ENCODE measurements at regions not wholly inside any gene's neighbourhood (a gene's known extent, or its start where the extent isn't known, plus 50 kb on each side); places are given as distances from the start of the nearest gene placed in this dataset.

DNA sequence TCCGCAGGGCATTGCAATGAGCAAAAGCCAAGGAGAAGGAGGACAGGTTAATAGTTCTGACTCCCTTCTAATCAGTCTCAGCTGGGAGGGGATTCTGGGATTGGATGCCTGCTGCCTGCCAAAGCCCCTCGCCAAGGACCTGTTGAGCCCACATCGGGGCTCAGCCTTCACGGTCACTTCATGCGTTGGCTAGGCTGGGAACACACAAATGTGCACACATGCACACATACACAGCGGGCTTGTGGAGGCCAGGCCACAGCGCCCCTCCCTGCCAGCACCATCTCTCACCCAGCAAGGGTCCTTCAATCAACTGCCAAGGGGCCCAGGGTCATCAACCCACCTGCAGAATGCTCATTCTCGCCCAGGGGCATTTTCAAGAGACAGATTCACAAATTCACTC, 113.9 kb downstream of the C5orf15 start:
- no peak overlapping the region for H3K4me3 ChIP-seq
- no peak for DNase-seq
- no peaks in the 10 kb centered on the region for H3K4me1 ChIP-seq
- no peak for TF ChIP-seq POLR2A (IDR thresholded peaks at IDR 0.05)
- TF ChIP-seq, protein P1, sequence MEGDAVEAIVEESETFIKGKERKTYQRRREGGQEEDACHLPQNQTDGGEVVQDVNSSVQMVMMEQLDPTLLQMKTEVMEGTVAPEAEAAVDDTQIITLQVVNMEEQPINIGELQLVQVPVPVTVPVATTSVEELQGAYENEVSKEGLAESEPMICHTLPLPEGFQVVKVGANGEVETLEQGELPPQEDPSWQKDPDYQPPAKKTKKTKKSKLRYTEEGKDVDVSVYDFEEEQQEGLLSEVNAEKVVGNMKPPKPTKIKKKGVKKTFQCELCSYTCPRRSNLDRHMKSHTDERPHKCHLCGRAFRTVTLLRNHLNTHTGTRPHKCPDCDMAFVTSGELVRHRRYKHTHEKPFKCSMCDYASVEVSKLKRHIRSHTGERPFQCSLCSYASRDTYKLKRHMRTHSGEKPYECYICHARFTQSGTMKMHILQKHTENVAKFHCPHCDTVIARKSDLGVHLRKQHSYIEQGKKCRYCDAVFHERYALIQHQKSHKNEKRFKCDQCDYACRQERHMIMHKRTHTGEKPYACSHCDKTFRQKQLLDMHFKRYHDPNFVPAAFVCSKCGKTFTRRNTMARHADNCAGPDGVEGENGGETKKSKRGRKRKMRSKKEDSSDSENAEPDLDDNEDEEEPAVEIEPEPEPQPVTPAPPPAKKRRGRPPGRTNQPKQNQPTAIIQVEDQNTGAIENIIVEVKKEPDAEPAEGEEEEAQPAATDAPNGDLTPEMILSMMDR (IDR thresholded peaks at IDR 0.05): no peak
- intact Hi-C loops (cut with DNase I): no loop called here
- no peaks in the 10 kb centered on the region for H3K27me3 ChIP-seq
- ATAC-seq: no peak
- no peaks in the 10 kb centered on the region for H3K36me3 ChIP-seq
- no peaks in the 10 kb centered on the region for H3K9me3 ChIP-seq
- no peak overlapping the region for H3K27ac ChIP-seq
- 83% methylated on average over 1 of the region's 8 CpGs for WGBS (ENCODE audit: insufficient coverage, low coverage, low lambda C conversion rate, missing lambda C conversion rate)

DNA sequence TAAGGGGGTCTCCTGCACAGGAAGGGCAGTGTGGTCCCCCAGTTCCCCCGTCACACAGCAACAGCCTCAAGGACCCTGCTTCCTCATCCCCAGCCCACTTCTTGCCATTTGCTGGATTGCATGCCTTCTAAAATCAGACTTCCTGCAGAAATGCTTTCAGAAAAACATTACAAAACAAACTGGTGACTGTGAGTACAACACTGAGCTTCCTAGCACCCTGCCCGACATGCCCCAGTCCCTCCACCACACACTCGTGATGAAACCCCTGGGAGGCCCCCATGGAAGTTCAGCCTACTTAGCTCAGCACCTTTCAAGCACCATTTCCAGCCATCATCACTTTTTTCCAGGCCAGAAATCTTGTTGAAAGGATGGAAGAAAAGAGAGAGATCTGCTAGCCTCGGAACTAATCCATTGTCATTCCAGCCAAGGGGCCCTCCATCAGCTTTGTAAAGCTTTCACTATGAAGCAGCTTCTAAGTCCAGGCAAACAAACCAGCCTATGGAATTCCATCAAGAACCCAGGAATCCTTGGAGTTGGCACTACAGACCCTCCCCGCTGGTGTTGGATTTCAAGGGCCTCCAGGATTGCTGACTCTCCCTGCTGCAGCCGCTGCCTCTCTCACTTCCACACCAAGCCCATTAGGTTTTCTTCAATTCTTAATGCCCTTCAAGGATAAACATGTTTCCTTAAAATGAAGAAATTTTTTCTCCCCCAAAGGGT, 114.6 kb downstream of the C5orf15 start:
- Histone ChIP-seq H3K9me3 (no peaks in the 10 kb centered on the region), H3K4me3 (no peak overlapping the region), H3K27ac (no peak overlapping the region), H3K4me1 (no peaks in the 10 kb centered on the region), H3K36me3 (no peaks in the 10 kb centered on the region), H3K27me3 (no peaks in the 10 kb centered on the region)
- WGBS (ENCODE audit: insufficient coverage, low coverage, low lambda C conversion rate, missing lambda C conversion rate): 47% methylated on average over 6 of the region's 6 CpGs
- DNase-seq (no peak), ATAC-seq (no peak)
- intact Hi-C loops (cut with DNase I): no loop called here
- no peak for TF ChIP-seq POLR2A (IDR thresholded peaks at IDR 0.05)
- TF ChIP-seq, protein P1 (IDR thresholded peaks at IDR 0.05): no peak

DNA sequence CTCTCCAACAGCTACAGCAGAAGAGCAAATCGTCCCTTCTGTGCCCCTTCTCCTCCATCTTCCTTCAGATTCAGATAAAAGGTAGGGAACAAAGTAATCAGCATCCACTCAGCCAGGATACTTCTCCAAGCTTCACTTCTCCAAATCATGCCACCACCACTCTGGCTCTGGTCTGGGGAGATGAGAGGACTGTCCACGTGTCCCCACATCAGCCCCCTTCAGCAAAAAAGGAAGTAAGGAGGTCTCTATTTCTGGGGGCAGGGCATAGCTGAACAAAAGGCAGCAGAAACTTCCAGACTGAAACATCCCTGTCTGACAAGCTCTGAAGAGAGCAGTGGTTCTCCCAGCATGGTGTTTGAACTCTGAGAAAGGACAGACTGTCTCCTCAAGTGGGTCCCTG, 116.9 kb downstream of the C5orf15 start:
- H3K36me3 ChIP-seq: no peaks in the 10 kb centered on the region
- no peaks in the 10 kb centered on the region for H3K27me3 ChIP-seq
- DNase-seq (no peak), ATAC-seq (no peak)
- no peaks in the 10 kb centered on the region for H3K4me1 ChIP-seq
- no peak for TF ChIP-seq POLR2A (IDR thresholded peaks at IDR 0.05)
- TF ChIP-seq, protein P1 (IDR thresholded peaks at IDR 0.05): no peak
- intact Hi-C loops (cut with DNase I): no loop called here
- no peaks in the 10 kb centered on the region for H3K9me3 ChIP-seq
- H3K27ac ChIP-seq: no peak overlapping the region
- no peak overlapping the region for H3K4me3 ChIP-seq
- 50% methylated on average over 1 of the region's 2 CpGs for WGBS (ENCODE audit: insufficient coverage, low coverage, low lambda C conversion rate, missing lambda C conversion rate)

DNA sequence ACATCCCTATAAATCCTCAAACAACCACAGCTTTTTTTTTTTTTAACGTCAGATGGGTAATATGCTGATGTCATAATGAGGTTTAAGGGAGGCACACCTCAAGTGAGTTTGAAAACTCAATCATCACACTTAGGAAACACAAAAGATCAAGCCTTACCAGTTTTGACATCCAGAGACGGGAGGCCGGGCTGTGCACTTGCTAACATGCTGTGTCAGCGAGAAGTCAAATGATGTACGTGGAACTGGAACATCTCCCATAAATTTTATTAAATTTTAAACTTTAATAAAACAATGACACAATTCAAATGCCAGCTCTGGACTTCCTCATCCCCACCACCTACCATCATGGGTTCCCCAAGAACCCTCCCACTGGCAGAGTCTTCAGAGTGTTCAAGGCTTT, 117.6 kb downstream of the C5orf15 start:
- H3K4me3 ChIP-seq: no peak overlapping the region
- ATAC-seq (no peak), DNase-seq (no peak)
- intact Hi-C loops (cut with DNase I): no loop called here
- no peaks in the 10 kb centered on the region for H3K9me3 ChIP-seq
- no peak for TF ChIP-seq POLR2A (IDR thresholded peaks at IDR 0.05)
- TF ChIP-seq, protein P1 (IDR thresholded peaks at IDR 0.05): no peak
- H3K27me3 ChIP-seq: no peaks in the 10 kb centered on the region
- no peak overlapping the region for H3K27ac ChIP-seq
- no peaks in the 10 kb centered on the region for H3K36me3 ChIP-seq
- H3K4me1 ChIP-seq: no peaks in the 10 kb centered on the region
- WGBS (ENCODE audit: insufficient coverage, low coverage, low lambda C conversion rate, missing lambda C conversion rate): 72% methylated on average over 5 of the region's 5 CpGs

Measured in right lobe of liver (tissue), 6 donors.